K562 (cell line): ENCODE measurements at regions not wholly inside any gene's neighbourhood (a gene's known extent, or its start where the extent isn't known, plus 50 kb on each side); places are given as distances from the start of the nearest gene placed in this dataset.

Source experiments
- BDP1 ChIP-seq: IDR thresholded peaks from 3 replicates; pipeline ENCODE4 v1.6.1; 2011; ENCODE audit not compliant: insufficient read length, insufficient read depth
- CBFA2T3 ChIP-seq: fragments of 450-650 bp; IDR thresholded peaks from 2 replicates; pipeline ENCODE4 v1.6.1; 2017
- EP400 ChIP-seq: fragments of 450-650 bp; IDR thresholded peaks from 2 replicates; pipeline ENCODE4 v1.6.1; 2017; ENCODE audit warnings: antibody characterized with exemption, mild to moderate bottlenecking, moderate library complexity
- EZH2 ChIP-seq: IDR thresholded peaks from 2 replicates; pipeline ENCODE4 v1.6.1; 2012; ENCODE audit warnings: low read depth, mild to moderate bottlenecking, inconsistent platforms, low read length, borderline replicate concordance
- GATAD2A ChIP-seq: fragments of 450-650 bp; IDR thresholded peaks from 2 replicates; pipeline ENCODE4 v1.6.1; 2017
- HMGN3 ChIP-seq: IDR thresholded peaks from 2 replicates; pipeline ENCODE4 v1.6.1; 2011; ENCODE audit warnings: borderline replicate concordance, low read depth, mild to moderate bottlenecking, mixed read lengths, low read length; ENCODE audit not compliant: insufficient read length; ENCODE audit errors: extremely low read depth
- HNRNPK ChIP-seq: fragments of 200-400 bp; formaldehyde crosslinking; IDR thresholded peaks from one replicate; pipeline ENCODE4 v1.6.1; 2018; ENCODE audit warnings: mild to moderate bottlenecking, low read depth, low read length; ENCODE audit not compliant: poor library complexity, severe bottlenecking
- KDM2B ChIP-seq: fragments of 250-450 bp; sonication (Bioruptor Pico); IDR thresholded peaks from 2 replicates; pipeline ENCODE4 v1.8.0; 2021; ENCODE audit warnings: mild to moderate bottlenecking, moderate library complexity
- LARP7 ChIP-seq: fragments of 450-650 bp; IDR thresholded peaks from 2 replicates; pipeline ENCODE4 v1.6.1; 2016
- MECOM ChIP-seq: fragments of 250-450 bp; sonication (Bioruptor Pico); IDR thresholded peaks from 2 replicates; pipeline ENCODE4 v1.8.0; 2022; ENCODE audit warnings: inconsistent platforms
- MTA1 ChIP-seq: fragments of 450-650 bp; IDR thresholded peaks from 2 replicates; pipeline ENCODE4 v1.6.1; 2017; ENCODE audit warnings: borderline replicate concordance
- MYC ChIP-seq, 2 experiments: fragments of 250-450 bp in 1 of 2; sonication (Bioruptor Pico) in 1 of 2; IDR thresholded peaks; 2 replicates each; pipeline versions ENCODE4 v1.5.1 to v1.6.1; 2012 to 2021; ENCODE audit warnings: low read depth in 2 of 2, borderline replicate concordance in 1 of 2, improper control_type of control experiment in 1 of 2, low read length in 1 of 2, mild to moderate bottlenecking in 1 of 2, moderate library complexity in 1 of 2
- NCOA6 ChIP-seq: fragments of 450-650 bp; IDR thresholded peaks from 2 replicates; pipeline ENCODE4 v1.6.1; 2017; ENCODE audit warnings: mild to moderate bottlenecking
- NFIC ChIP-seq: fragments of 450-650 bp; IDR thresholded peaks from 2 replicates; pipeline ENCODE4 v1.6.1; 2017; ENCODE audit warnings: mild to moderate bottlenecking, inconsistent platforms
- POLR3A ChIP-seq: IDR thresholded peaks from 2 replicates; pipeline ENCODE4 v1.6.1; 2011; ENCODE audit warnings: borderline replicate concordance, mild to moderate bottlenecking, moderate library complexity; ENCODE audit not compliant: insufficient read length, insufficient read depth; ENCODE audit errors: extremely low read depth
- PTRF ChIP-seq: fragments of 450-650 bp; IDR thresholded peaks from 2 replicates; pipeline ENCODE4 v1.6.1; 2016; ENCODE audit warnings: mild to moderate bottlenecking, missing genetic modification characterization, missing compliant biosample characterization
- SP1 ChIP-seq: sonication (generic); formaldehyde crosslinking; IDR thresholded peaks from 2 replicates; pipeline ENCODE4 v1.8.1; 2022; ENCODE audit warnings: mild to moderate bottlenecking, missing genetic modification reagents
- TRIM28 ChIP-seq: fragments of 450-650 bp; IDR thresholded peaks from 2 replicates; pipeline ENCODE4 v1.6.1; 2017
- USF2 ChIP-seq: sonication (generic); formaldehyde crosslinking; IDR thresholded peaks from 2 replicates; pipeline ENCODE4 v1.5.0; 2020; ENCODE audit warnings: missing genetic modification reagents
- XRCC4 ChIP-seq: IDR thresholded peaks from one replicate; pipeline ENCODE4 v1.6.1; 2011; ENCODE audit not compliant: insufficient read depth, insufficient read length; ENCODE audit errors: extremely low read depth
- ZBTB17 ChIP-seq: fragments of 450-650 bp; formaldehyde crosslinking; IDR thresholded peaks from 2 replicates; pipeline ENCODE4 v1.4.0; 2020; ENCODE audit warnings: mild to moderate bottlenecking
- ZNF134 ChIP-seq: fragments of 250-450 bp; sonication (Bioruptor Pico); conservative IDR thresholded peaks from 2 replicates; pipeline ENCODE4 v1.4.0; 2020
- ZNF146 ChIP-seq: IDR thresholded peaks from one replicate; pipeline ENCODE4 v1.6.1; 2018; ENCODE audit warnings: missing compliant biosample characterization; ENCODE audit not compliant: unreplicated experiment
- ZNF212 ChIP-seq: fragments of 450-650 bp; formaldehyde crosslinking; IDR thresholded peaks from 2 replicates; pipeline ENCODE4 v1.4.0; 2020; ENCODE audit warnings: mild to moderate bottlenecking
- ZNF217 ChIP-seq: sonication (generic); formaldehyde crosslinking; IDR thresholded peaks from 2 replicates; pipeline ENCODE4 v1.8.0; 2022; ENCODE audit warnings: mild to moderate bottlenecking, missing genetic modification reagents
- ZNF232 ChIP-seq: sonication (generic); formaldehyde crosslinking; IDR thresholded peaks from 2 replicates; pipeline ENCODE4 v1.8.0; 2022; ENCODE audit warnings: mild to moderate bottlenecking, missing genetic modification reagents
- ZNF316 ChIP-seq: fragments of 450-650 bp; IDR thresholded peaks from 2 replicates; pipeline ENCODE4 v1.6.1; 2016
- ZNF436 ChIP-seq: fragments of 250-450, 450-650 bp; sonication (Bioruptor Pico); formaldehyde crosslinking; IDR thresholded peaks from 2 replicates; pipeline ENCODE4 v1.7.0; 2020; ENCODE audit warnings: mild to moderate bottlenecking
- ZNF551 ChIP-seq: fragments of 250-450 bp; sonication (Bioruptor Pico); IDR thresholded peaks from 2 replicates; pipeline ENCODE4 v1.5.0; 2021; ENCODE audit warnings: mild to moderate bottlenecking, moderate library complexity
- ZNF830 ChIP-seq: fragments of 250-450 bp; sonication (Bioruptor Pico); IDR thresholded peaks from 2 replicates; pipeline ENCODE4 v1.5.0; 2021; ENCODE audit warnings: mild to moderate bottlenecking
- TF ChIP-seq, protein P1 (sequence below), 2 experiments: IDR thresholded peaks in 1 of 2; conservative IDR thresholded peaks in 1 of 2; 2 replicates each; pipeline ENCODE4 v1.6.1; 2016; ENCODE audit warnings: low read depth in 2 of 2, mild to moderate bottlenecking in 1 of 2, missing compliant biosample characterization in 1 of 2, missing genetic modification characterization in 1 of 2, moderate library complexity in 1 of 2

GRCh38 chr7:104963991-104964385 is 50.0 kb upstream of the KMT2E start (continued):
- TF ChIP-seq ZNF212 (CRISPR knock-in tag): no peak
- TF ChIP-seq EP400: 0 out of 2 replicates have a peak, but pooled peaks have one; percentile 10
- no peak for TF ChIP-seq ZNF830 (CRISPR knock-in tag)
- no peak; the same call in 1 of the 2 replicates for TF ChIP-seq NFIC
- TF ChIP-seq ZNF217 (CRISPR knock-in tag): no peak
- TF ChIP-seq PTRF (tag): peak; percentile 93
- TF ChIP-seq BDP1: no peak
- peak; percentile 96 for TF ChIP-seq ZNF316
- no peak for TF ChIP-seq NCOA6
- no peak for TF ChIP-seq EZH2
- TF ChIP-seq HMGN3: no peak
- peak; percentile 87; the same call in 1 of the 2 replicates for TF ChIP-seq GATAD2A
- no peak for TF ChIP-seq ZNF551
- no peak for TF ChIP-seq SP1 (CRISPR knock-in tag)
- TF ChIP-seq ZNF436 (CRISPR knock-in tag): no peak
- TF ChIP-seq XRCC4: no peak
- no peak for TF ChIP-seq MYC (IDR thresholded peaks at IDR 0.05; ENCODE audit: low read depth, low read length)
- TF ChIP-seq MYC (CRISPR knock-in tag; IDR thresholded peaks at IDR 0.05; ENCODE audit: borderline replicate concordance, low read depth): peak; percentile 52; the same call in 1 of the 2 replicates
- TF ChIP-seq USF2 (CRISPR knock-in tag): no peak
- TF ChIP-seq ZNF232 (CRISPR knock-in tag): no peak
- TF ChIP-seq HNRNPK: no peak
- TF ChIP-seq, protein P1, sequence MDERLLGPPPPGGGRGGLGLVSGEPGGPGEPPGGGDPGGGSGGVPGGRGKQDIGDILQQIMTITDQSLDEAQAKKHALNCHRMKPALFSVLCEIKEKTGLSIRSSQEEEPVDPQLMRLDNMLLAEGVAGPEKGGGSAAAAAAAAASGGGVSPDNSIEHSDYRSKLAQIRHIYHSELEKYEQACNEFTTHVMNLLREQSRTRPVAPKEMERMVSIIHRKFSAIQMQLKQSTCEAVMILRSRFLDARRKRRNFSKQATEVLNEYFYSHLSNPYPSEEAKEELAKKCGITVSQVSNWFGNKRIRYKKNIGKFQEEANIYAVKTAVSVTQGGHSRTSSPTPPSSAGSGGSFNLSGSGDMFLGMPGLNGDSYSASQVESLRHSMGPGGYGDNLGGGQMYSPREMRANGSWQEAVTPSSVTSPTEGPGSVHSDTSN (CRISPR knock-in tag; IDR thresholded peaks at IDR 0.05; ENCODE audit: low read depth): no peak
- TF ChIP-seq, protein P1 (tag; conservative IDR thresholded peaks at IDR 0.05; ENCODE audit: low read depth): peak; percentile 65
- TF ChIP-seq MECOM (CRISPR knock-in tag): 0 out of 2 replicates have a peak, but pooled peaks have one; percentile 84
- peak; percentile 63; the same call in 1 of the 2 replicates for TF ChIP-seq KDM2B (CRISPR knock-in tag)
- 0 out of 2 replicates have a peak, but pooled peaks have one; percentile 54 for TF ChIP-seq ZBTB17
- no peak for TF ChIP-seq ZNF146 (CRISPR knock-in tag)
- no peak for TF ChIP-seq MTA1
- no peak for TF ChIP-seq CBFA2T3
- no peak for TF ChIP-seq LARP7
- no peak for TF ChIP-seq TRIM28
- 0 out of 2 replicates have a peak, but pooled peaks have one; percentile 45 for TF ChIP-seq ZNF134 (CRISPR knock-in tag)
- no peak for TF ChIP-seq POLR3A
